HEK293T (cell line): ENCODE measurements at regions not wholly inside any gene's neighbourhood (a gene's known extent, or its start where the extent isn't known, plus 50 kb on each side); places are given as distances from the start of the nearest gene placed in this dataset.

Experiments used
- CTCF ChIA-PET: fragments of 350-600 bp; formaldehyde crosslinking; extraction: SDS; loops from one replicate; lab custom pipeline; 2021; ENCODE audit warnings: antibody characterized with exemption, inconsistent platforms; lab: Yijun Ruan, JAX
- POLR2A ChIA-PET: fragments of 350-600 bp; formaldehyde crosslinking; extraction: SDS; loops from one replicate; lab custom pipeline; 2020; ENCODE audit warnings: antibody characterized with exemption, inconsistent platforms; lab: Yijun Ruan, JAX
- DNase-seq: peaks from one replicate; pipeline ENCODE4 v3.0.0; 2012; ENCODE audit warnings: mixed read lengths; ENCODE audit errors: extremely low spot score
- ARNT ChIP-seq: fragments of 450-650 bp; IDR thresholded peaks from 2 replicates; pipeline ENCODE4 v1.6.1; 2017; ENCODE audit warnings: mild to moderate bottlenecking
- BHLHE40 ChIP-seq: fragments of 450-650 bp; IDR thresholded peaks from 2 replicates; pipeline ENCODE4 v1.6.1; 2016; ENCODE audit warnings: mild to moderate bottlenecking, moderate library complexity, borderline replicate concordance
- CTBP1 ChIP-seq: fragments of 450-650 bp; IDR thresholded peaks from 2 replicates; pipeline ENCODE4 v1.6.1; 2016; ENCODE audit warnings: borderline replicate concordance
- ELF4 ChIP-seq: fragments of 450-650 bp; IDR thresholded peaks from 2 replicates; pipeline ENCODE4 v1.6.1; 2017; ENCODE audit warnings: antibody characterized with exemption
- FOXA1 ChIP-seq: fragments of 450-650 bp; IDR thresholded peaks from 2 replicates; pipeline ENCODE4 v1.6.1; 2016; ENCODE audit warnings: mild to moderate bottlenecking
- FOXK2 ChIP-seq: fragments of 450-650 bp; IDR thresholded peaks from 2 replicates; pipeline ENCODE4 v1.6.1; 2016; ENCODE audit warnings: mild to moderate bottlenecking
- FOXM1 ChIP-seq: fragments of 450-650 bp; IDR thresholded peaks from 2 replicates; pipeline ENCODE4 v1.6.1; 2017; ENCODE audit warnings: mild to moderate bottlenecking, borderline replicate concordance
- HDGF ChIP-seq: fragments of 450-650 bp; IDR thresholded peaks from 2 replicates; pipeline ENCODE4 v1.6.1; 2017; ENCODE audit warnings: antibody characterized with exemption, borderline replicate concordance
- L3MBTL2 ChIP-seq: fragments of 450-650 bp; conservative IDR thresholded peaks from 2 replicates; pipeline ENCODE4 v1.6.1; 2016; ENCODE audit warnings: mild to moderate bottlenecking
- LEF1 ChIP-seq: fragments of 450-650 bp; IDR thresholded peaks from 2 replicates; pipeline ENCODE4 v1.6.1; 2017; ENCODE audit warnings: mild to moderate bottlenecking, borderline replicate concordance
- NFRKB ChIP-seq: fragments of 450-650 bp; IDR thresholded peaks from 2 replicates; pipeline ENCODE4 v1.6.1; 2016; ENCODE audit warnings: mild to moderate bottlenecking, moderate library complexity
- PKNOX1 ChIP-seq: fragments of 450-650 bp; IDR thresholded peaks from 2 replicates; pipeline ENCODE4 v1.6.1; 2016
- SP1 ChIP-seq: fragments of 450-650 bp; IDR thresholded peaks from 2 replicates; pipeline ENCODE4 v1.6.1; 2017
- SUZ12 ChIP-seq: fragments of 450-650 bp; IDR thresholded peaks from 2 replicates; pipeline ENCODE4 v1.6.1; 2016; ENCODE audit warnings: mild to moderate bottlenecking
- TARDBP ChIP-seq: fragments of 450-650 bp; IDR thresholded peaks from 2 replicates; pipeline ENCODE4 v1.6.1; 2016
- ZNF384 ChIP-seq: fragments of 450-650 bp; IDR thresholded peaks from 2 replicates; pipeline ENCODE4 v1.6.1; 2016

DNA sequence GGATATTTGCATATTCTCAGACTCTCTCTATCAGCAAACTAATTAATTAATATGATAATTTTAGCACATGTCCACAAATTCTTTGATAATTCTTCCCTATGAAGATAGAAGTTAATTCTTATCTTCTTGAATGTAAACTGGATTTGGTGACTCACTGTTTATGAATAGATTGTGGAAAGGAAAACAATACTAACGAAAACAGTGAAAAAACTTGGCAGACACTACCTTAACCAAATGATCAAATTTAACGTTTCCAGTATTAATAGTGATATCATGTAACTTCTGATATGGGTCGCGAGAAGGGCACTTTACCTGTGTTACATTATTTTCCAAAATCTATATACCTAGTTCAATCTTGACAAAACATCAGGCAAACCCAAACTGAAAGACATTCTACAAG, 401.0 kb downstream of the SI start:
- ChIA-PET CTCF (no interaction called here), POLR2A (no interaction called here)
- DNase-seq, result no peak
- no peak for TF ChIP-seq BHLHE40
- TF ChIP-seq TARDBP, result no peak
- TF ChIP-seq CTBP1, result no peak
- no peak for TF ChIP-seq L3MBTL2
- TF ChIP-seq HDGF, result no peak
- TF ChIP-seq SUZ12, result no peak
- no peak for TF ChIP-seq FOXM1
- TF ChIP-seq LEF1, result no peak
- no peak for TF ChIP-seq NFRKB
- TF ChIP-seq ARNT, result no peak

DNA sequence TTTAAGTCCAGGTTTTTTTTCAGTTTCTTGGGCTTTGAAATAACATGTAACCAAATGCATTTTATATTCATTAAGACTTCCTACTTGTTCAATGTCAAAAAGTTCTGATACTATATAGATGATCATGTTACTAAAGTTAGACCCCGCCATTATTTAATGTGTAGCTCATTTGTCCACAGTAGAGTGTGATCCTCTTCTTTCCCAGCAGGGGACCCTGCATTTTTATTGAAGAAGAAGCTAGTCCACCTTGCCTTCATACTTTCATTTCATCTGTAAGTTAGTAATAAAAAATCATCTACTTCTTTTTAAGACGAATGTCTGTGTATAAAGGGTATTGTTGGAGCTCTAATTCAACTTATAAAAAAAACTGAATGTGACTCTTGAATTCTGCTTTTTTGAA, 404.6 kb downstream of the SI start:
- ChIA-PET CTCF (interaction anchor here (0.9 kb wide), 1 partner anchor 143 kb away, joined by 3 read pairs; no protein-coding TSS in a partner anchor), POLR2A (no interaction called here)
- no peak for TF ChIP-seq BHLHE40
- no peak for TF ChIP-seq CTBP1
- no peak for DNase-seq

- ChIA-PET POLR2A (no interaction called here), CTCF (no interaction called here)
- TF ChIP-seq FOXM1 (no peak), NFRKB (no peak), FOXK2 (no peak), L3MBTL2 (no peak), FOXA1 (no peak), HDGF (no peak), PKNOX1 (no peak), SUZ12 (no peak), ZNF384 (no peak), CTBP1 (no peak), ARNT (no peak), ELF4 (no peak)
- DNase-seq, result no peak
Observed at GRCh38 chr3:164658125-164658524, 420.2 kb downstream of the SI start.

DNA sequence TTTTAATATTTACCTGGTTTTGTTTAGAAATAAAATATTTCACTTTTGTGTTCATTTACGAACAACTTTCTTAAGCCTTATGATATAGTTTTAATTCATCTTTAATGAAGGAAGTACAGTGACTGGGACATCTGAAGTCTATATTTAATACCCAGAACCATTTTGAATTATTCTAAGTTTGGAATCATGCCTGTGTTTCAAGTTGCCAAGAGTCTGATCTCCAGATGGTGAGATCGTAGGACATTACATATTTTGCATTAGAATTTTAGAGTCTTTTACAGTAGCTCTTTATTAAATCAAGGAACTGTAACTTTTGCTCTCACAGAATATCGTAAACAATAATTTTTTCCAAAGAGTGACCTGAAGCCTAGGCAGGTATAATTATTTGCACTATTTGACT, 420.7 kb downstream of the SI start:
- no peak for DNase-seq
- CTCF ChIA-PET, result no interaction called here
- POLR2A ChIA-PET, result no interaction called here
- no peak for TF ChIP-seq LEF1
- TF ChIP-seq CTBP1, result no peak
- no peak for TF ChIP-seq FOXK2
- TF ChIP-seq SUZ12, result no peak
- TF ChIP-seq NFRKB, result no peak
- no peak for TF ChIP-seq ZNF384
- TF ChIP-seq PKNOX1, result no peak
- no peak for TF ChIP-seq SP1
- no peak for TF ChIP-seq TARDBP
- TF ChIP-seq FOXM1, result no peak
- no peak for TF ChIP-seq ARNT
- no peak for TF ChIP-seq BHLHE40
- no peak for TF ChIP-seq FOXA1
- no peak for TF ChIP-seq ELF4

- TF ChIP-seq FOXM1, result no peak
- TF ChIP-seq FOXK2, result no peak
- no peak for TF ChIP-seq ELF4
- no peak for TF ChIP-seq FOXA1
- no peak for TF ChIP-seq HDGF
- no peak for TF ChIP-seq L3MBTL2
- TF ChIP-seq BHLHE40, result no peak
- TF ChIP-seq PKNOX1, result no peak
- CTCF ChIA-PET, result no interaction called here
Observed at GRCh38 chr3:164655462-164655861, 422.8 kb downstream of the SI start.

DNA sequence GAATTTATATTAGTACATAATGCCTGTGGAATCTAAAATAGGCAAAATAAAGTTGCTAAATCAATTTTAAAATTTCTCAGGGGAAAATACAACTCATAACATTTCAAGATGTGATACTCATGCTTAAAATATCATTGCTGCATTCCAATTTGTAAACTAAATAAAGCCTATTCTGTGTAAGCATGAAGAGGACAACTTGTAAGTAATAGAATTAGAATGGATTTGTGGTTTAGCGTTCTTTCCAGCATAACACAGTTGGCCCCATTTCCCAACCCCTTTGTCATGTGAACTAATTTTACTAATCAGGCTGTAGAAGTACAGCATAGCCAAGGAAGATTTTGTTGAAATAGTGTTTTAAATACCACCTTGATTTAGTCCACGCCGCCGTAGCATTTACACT, 437.2 kb downstream of the SI start:
- POLR2A ChIA-PET, result no interaction called here
- DNase-seq, result no peak
- TF ChIP-seq ZNF384 (no peak), LEF1 (no peak), TARDBP (no peak), SP1 (no peak), NFRKB (no peak)
- CTCF ChIA-PET, result no interaction called here

More at GRCh38 chr3:164655462-164655861, 422.8 kb downstream of the SI start:
- POLR2A ChIA-PET, result no interaction called here
- DNase-seq, result no peak

- POLR2A ChIA-PET, result no interaction called here
- CTCF ChIA-PET, result no interaction called here
- no peak for TF ChIP-seq NFRKB
- TF ChIP-seq LEF1, result no peak
- TF ChIP-seq ZNF384, result no peak
- no peak for DNase-seq
Observed at GRCh38 chr3:164640591-164640990, 437.7 kb downstream of the SI start.
